HUES48 (cell line): ENCODE measurements at regions not wholly inside any gene's neighbourhood (a gene's known extent, or its start where the extent isn't known, plus 50 kb on each side); places are given as distances from the start of the nearest gene placed in this dataset.
"Not testable (repeated sequence)": the region's sequence is repeated elsewhere in the genome, so short reads cannot be mapped to it uniquely, and the experiment has no call there.

Source experiments
- H3K27ac ChIP-seq: one replicate; pipeline ENCODE4 v1.7.0; 2013; ENCODE audit warnings: low read depth, low read length, inconsistent platforms
- H3K27me3 ChIP-seq: 2 replicates; pipeline ENCODE4 v1.6.1; 2013; ENCODE audit warnings: mild to moderate bottlenecking, low read length; ENCODE audit not compliant: control insufficient read depth, insufficient read depth
- H3K36me3 ChIP-seq: 2 replicates; pipeline ENCODE4 v1.6.1; 2013; ENCODE audit warnings: low read length; ENCODE audit not compliant: control insufficient read depth, insufficient read depth
- H3K4me1 ChIP-seq: 2 replicates; pipeline ENCODE4 v1.6.1; 2013; ENCODE audit warnings: mild to moderate bottlenecking, low read length; ENCODE audit not compliant: control insufficient read depth, insufficient read depth
- H3K4me3 ChIP-seq: 2 replicates; pipeline ENCODE4 v1.5.1; 2013; ENCODE audit warnings: mild to moderate bottlenecking, low read depth, low read length
- H3K9ac ChIP-seq: 2 replicates; pipeline ENCODE4 v1.6.1; 2013; ENCODE audit warnings: mild to moderate bottlenecking, low read depth, low read length, moderate library complexity
- H3K9me3 ChIP-seq: 2 replicates; pipeline ENCODE4 v1.6.1; 2013; ENCODE audit warnings: low read length; ENCODE audit not compliant: control insufficient read depth, insufficient read depth

- H3K9me3 ChIP-seq: peaks cover 13% of the 10 kb centered on the region
- H3K4me1 ChIP-seq: no peaks in the 10 kb centered on the region
- H3K27ac ChIP-seq: no peak overlapping the region
- H3K36me3 ChIP-seq: no peaks in the 10 kb centered on the region
- H3K9ac ChIP-seq: no peak overlapping the region
- H3K27me3 ChIP-seq: no peaks in the 10 kb centered on the region
- no peak overlapping the region for H3K4me3 ChIP-seq
These were observed 1431.7 kb upstream of the FLRT2 start for GRCh38 chr14:84098261-84098660.

GRCh38 chr14:84099560-84099959, 1430.4 kb upstream of the FLRT2 start:
- not testable (repeated sequence) for H3K9ac ChIP-seq, H3K27me3 ChIP-seq, H3K4me3 ChIP-seq, H3K4me1 ChIP-seq, H3K27ac ChIP-seq, H3K36me3 ChIP-seq
- peaks cover 22% of the 10 kb centered on the region for H3K9me3 ChIP-seq

GRCh38 chr14:84107835-84108343, 1422.1 kb upstream of the FLRT2 start:
- Histone ChIP-seq H3K27ac (no peak overlapping the region), H3K36me3 (no peaks in the 10 kb centered on the region), H3K9me3 (peaks cover 12% of the 10 kb centered on the region; the same call in 1 of the 2 replicates), H3K27me3 (no peaks in the 10 kb centered on the region), H3K4me3 (no peak overlapping the region), H3K9ac (no peak overlapping the region), H3K4me1 (no peaks in the 10 kb centered on the region)

GRCh38 chr14:84108746-84109457, 1421.0 kb upstream of the FLRT2 start:
- no peak overlapping the region for H3K9ac ChIP-seq
- H3K27ac ChIP-seq: no peak overlapping the region
- H3K9me3 ChIP-seq: peaks cover 2% of the 10 kb centered on the region; the same call in 1 of the 2 replicates
- no peak overlapping the region for H3K4me3 ChIP-seq
- H3K4me1 ChIP-seq: no peaks in the 10 kb centered on the region
- H3K27me3 ChIP-seq: no peaks in the 10 kb centered on the region
- H3K36me3 ChIP-seq: no peaks in the 10 kb centered on the region

GRCh38 chr14:84112589-84112988, 1417.4 kb upstream of the FLRT2 start:
- no peak overlapping the region for H3K9ac ChIP-seq
- H3K27me3 ChIP-seq: no peaks in the 10 kb centered on the region
- no peaks in the 10 kb centered on the region for H3K4me1 ChIP-seq
- no peak overlapping the region for H3K4me3 ChIP-seq
- no peak overlapping the region for H3K27ac ChIP-seq
- no peaks in the 10 kb centered on the region for H3K36me3 ChIP-seq
- no peaks in the 10 kb centered on the region for H3K9me3 ChIP-seq

- Histone ChIP-seq H3K36me3 (no peaks in the 10 kb centered on the region), H3K4me1 (no peaks in the 10 kb centered on the region), H3K27me3 (no peaks in the 10 kb centered on the region), H3K9me3 (no peaks in the 10 kb centered on the region), H3K9ac (no peak overlapping the region), H3K4me3 (no peak overlapping the region), H3K27ac (no peak overlapping the region)
These were observed 1404.3 kb upstream of the FLRT2 start for GRCh38 chr14:84125676-84126075.

- H3K4me1 ChIP-seq: no peaks in the 10 kb centered on the region
- H3K4me3 ChIP-seq: no peak overlapping the region
- no peak overlapping the region for H3K27ac ChIP-seq
- no peak overlapping the region for H3K9ac ChIP-seq
- H3K9me3 ChIP-seq: no peaks in the 10 kb centered on the region
- H3K36me3 ChIP-seq: no peaks in the 10 kb centered on the region
- H3K27me3 ChIP-seq: no peaks in the 10 kb centered on the region
These were observed 1402.4 kb upstream of the FLRT2 start for GRCh38 chr14:84127495-84127894.

- no peak overlapping the region for H3K4me3 ChIP-seq
- no peaks in the 10 kb centered on the region for H3K27me3 ChIP-seq
- H3K27ac ChIP-seq: no peak overlapping the region
- H3K9ac ChIP-seq: no peak overlapping the region
- H3K36me3 ChIP-seq: no peaks in the 10 kb centered on the region
- H3K4me1 ChIP-seq: no peaks in the 10 kb centered on the region
- H3K9me3 ChIP-seq: no peaks in the 10 kb centered on the region
These were observed 1401.9 kb upstream of the FLRT2 start for GRCh38 chr14:84128050-84128449.

GRCh38 chr14:84129007-84129406, 1400.9 kb upstream of the FLRT2 start:
- no peaks in the 10 kb centered on the region for H3K27me3 ChIP-seq
- H3K9me3 ChIP-seq: no peaks in the 10 kb centered on the region
- H3K4me1 ChIP-seq: no peaks in the 10 kb centered on the region
- H3K4me3 ChIP-seq: no peak overlapping the region
- no peak overlapping the region for H3K9ac ChIP-seq
- H3K27ac ChIP-seq: no peak overlapping the region
- H3K36me3 ChIP-seq: no peaks in the 10 kb centered on the region

GRCh38 chr14:84129941-84130340, 1400.0 kb upstream of the FLRT2 start:
- H3K36me3 ChIP-seq: no peaks in the 10 kb centered on the region
- no peaks in the 10 kb centered on the region for H3K9me3 ChIP-seq
- H3K4me3 ChIP-seq: no peak overlapping the region
- H3K27ac ChIP-seq: no peak overlapping the region
- no peaks in the 10 kb centered on the region for H3K4me1 ChIP-seq
- H3K27me3 ChIP-seq: no peaks in the 10 kb centered on the region
- no peak overlapping the region for H3K9ac ChIP-seq

GRCh38 chr14:84131924-84132323, 1398.0 kb upstream of the FLRT2 start:
- Histone ChIP-seq H3K4me1 (no peaks in the 10 kb centered on the region), H3K4me3 (no peak overlapping the region), H3K27me3 (no peaks in the 10 kb centered on the region), H3K9me3 (no peaks in the 10 kb centered on the region), H3K36me3 (no peaks in the 10 kb centered on the region), H3K9ac (no peak overlapping the region), H3K27ac (no peak overlapping the region)
